GM21786 (cell line): ENCODE measurements at regions not wholly inside any gene's neighbourhood (a gene's known extent, or its start where the extent isn't known, plus 50 kb on each side); places are given as distances from the start of the nearest gene placed in this dataset.
"Not testable (repeated sequence)": the region's sequence is repeated elsewhere in the genome, so short reads cannot be mapped to it uniquely, and the experiment has no call there.

Experiments
- ATAC-seq: cut with Tn5 transposase; IDR thresholded peaks from one replicate; pipeline ENCODE4 v1.9.1; 2021; ENCODE audit not compliant: unreplicated experiment

DNA sequence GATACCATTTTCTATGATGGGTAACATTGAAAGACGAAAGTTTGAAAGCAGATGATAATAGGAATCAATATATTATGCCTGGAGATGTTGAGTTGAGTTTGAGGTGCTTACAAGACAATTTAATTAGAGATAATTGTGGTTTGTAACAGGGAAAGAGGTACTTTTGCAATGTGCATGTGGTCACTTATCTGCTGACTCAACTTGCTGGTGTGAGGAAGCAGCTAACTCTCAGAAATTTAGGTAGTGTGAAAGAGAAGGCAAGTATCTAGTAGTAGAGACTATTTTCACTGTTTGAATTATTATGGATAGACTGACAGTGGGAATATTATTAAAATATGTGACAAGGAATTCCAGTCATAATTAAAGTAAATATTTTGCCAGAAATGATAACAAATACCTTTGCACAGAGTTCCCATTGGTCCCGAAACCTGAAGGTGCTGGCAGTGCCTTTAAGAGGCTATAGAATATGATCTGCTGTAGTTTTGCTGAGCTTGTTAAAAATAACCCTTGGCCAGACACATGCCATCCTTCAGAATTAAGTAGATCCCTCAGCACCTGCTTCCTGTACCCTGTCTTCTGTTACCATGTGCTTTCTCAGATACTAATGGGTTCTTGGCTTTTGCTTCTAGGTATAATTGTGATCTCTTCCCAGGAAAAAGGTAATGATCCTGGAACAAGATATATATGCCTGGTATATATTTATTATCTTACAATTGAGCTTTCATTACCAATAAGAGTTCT lies 315.9 kb downstream of the BCHE start:
- no peak for ATAC-seq

DNA sequence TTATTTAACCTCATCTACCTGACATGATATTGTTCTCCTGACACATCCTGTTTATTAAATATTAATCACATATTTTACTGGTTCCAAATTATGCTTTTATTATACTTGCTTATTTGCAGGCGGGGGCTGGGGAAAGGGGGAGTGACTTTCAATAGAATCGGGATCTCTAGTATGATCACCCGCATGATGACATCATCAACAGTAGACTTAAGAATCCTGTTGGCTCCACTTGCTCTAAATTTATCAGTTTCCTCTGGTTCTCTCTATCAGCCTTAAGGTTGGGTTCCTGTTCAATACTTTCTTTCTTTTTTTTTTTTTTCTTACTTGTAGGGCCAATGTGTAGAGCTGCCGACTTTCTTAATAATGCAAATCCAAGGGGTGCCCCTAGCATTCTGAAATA lies 317.5 kb downstream of the BCHE start:
- ATAC-seq, result no peak

- no peak for ATAC-seq
Observed at GRCh38 chr3:165518346-165518745, 318.9 kb downstream of the BCHE start.

- no peak for ATAC-seq
Observed at GRCh38 chr3:165513715-165514701, 317.8 kb upstream of the SLITRK3 start.

GRCh38 chr3:165507576-165507975 lies 311.4 kb upstream of the SLITRK3 start:
- no peak for ATAC-seq

- ATAC-seq, result no peak
Observed at GRCh38 chr3:165507060-165507459, 310.9 kb upstream of the SLITRK3 start.

GRCh38 chr3:165505657-165506056 lies 309.5 kb upstream of the SLITRK3 start:
- no peak for ATAC-seq

- no peak for ATAC-seq
Observed at GRCh38 chr3:165504554-165504953, 308.4 kb upstream of the SLITRK3 start.

DNA sequence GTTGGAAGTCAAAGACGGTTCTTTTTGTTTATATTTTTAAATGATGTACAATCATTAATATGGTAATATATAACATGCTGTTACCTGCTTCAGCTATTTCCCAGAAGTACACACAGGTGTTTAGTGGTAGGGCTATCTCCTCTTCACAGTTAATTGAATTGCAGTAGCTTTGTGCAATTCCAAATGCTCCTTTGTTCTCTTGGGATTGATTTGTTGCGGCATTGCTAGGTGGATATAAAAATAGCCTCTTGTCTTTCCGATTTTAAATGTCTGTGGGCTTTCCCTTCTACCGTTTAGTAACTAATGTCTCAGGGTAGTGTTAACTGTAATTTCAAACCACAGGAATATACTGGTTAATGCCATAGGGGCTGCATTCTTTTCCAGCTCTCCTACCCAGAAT lies 307.6 kb upstream of the SLITRK3 start:
- no peak for ATAC-seq

DNA sequence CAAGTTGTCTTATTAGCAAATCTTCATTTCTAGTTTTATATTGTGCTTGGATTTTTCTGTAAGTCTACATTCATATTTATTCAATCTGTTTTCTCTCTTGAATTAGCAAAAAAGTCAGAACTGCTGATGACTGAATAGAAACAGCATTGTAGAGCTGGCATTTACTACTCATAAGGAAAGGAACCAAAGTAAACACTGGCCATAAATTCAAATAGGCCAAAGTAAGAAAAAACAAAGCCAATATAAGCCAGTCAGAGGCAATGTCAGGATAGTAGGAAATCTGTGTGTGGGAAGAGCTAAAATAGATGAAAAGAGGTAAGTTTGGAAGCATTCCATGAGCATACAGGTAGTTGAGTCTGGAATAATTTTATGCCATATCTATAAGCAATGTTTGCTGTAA lies 307.2 kb upstream of the SLITRK3 start:
- no peak for ATAC-seq

DNA sequence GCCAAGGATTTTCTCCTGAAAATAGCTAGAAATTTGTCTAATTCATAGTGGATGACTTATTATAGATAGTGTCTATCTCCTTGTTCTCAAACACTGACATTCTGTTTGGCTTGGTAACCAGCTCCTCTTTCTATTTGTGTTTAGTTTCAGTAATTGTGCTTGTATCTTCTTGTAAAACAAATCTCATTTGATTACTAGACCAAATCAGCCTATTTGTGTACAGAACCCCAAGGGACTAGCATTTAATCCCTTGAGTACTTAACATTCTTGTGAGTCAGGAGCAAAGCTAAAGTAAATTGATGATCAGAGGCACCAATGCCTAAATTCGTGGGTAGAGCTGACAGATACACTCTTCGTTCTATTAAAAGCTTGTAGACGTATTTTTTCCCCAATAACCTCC lies 306.5 kb upstream of the SLITRK3 start:
- ATAC-seq, result no peak

DNA sequence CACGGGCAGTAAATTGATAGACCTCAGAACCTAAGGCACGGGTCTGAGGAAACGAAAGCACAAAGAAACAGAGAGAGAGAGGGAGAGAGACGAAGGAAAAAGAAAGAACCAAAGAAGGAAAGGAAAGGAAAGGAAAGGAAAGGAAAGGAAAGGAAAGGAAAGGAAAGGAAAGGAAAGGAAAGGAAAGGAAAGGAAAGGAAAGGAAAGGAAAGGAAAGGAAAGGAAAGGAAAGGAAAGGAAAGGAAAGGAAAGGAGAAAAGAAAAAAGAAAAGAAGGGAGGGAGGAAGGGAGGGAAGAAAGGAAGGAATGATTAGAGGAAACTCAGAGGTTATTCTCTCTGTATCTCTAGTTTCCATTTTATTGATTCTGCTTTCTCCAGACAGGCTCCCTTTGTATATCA lies 302.6 kb upstream of the SLITRK3 start:
- not testable (repeated sequence) for ATAC-seq

DNA sequence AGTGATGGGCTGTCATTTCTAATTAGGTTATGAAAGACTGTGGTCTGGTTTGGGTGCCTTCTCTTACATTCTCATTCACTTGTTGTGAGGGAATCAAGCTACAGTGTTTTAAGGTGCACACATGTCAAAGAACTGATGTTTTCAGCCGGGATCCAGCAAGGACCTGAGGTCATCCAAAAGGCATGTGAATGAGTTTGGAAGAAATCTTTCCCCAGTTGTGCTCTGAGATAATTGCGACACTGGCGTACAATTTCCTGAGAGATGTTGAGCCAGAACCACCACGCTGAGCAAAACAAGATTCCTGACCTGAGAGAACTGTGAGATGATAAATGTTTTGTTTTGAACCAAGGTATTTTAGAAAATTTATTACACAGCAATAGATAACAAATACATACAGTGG lies 295.3 kb upstream of the SLITRK3 start:
- ATAC-seq, result no peak

DNA sequence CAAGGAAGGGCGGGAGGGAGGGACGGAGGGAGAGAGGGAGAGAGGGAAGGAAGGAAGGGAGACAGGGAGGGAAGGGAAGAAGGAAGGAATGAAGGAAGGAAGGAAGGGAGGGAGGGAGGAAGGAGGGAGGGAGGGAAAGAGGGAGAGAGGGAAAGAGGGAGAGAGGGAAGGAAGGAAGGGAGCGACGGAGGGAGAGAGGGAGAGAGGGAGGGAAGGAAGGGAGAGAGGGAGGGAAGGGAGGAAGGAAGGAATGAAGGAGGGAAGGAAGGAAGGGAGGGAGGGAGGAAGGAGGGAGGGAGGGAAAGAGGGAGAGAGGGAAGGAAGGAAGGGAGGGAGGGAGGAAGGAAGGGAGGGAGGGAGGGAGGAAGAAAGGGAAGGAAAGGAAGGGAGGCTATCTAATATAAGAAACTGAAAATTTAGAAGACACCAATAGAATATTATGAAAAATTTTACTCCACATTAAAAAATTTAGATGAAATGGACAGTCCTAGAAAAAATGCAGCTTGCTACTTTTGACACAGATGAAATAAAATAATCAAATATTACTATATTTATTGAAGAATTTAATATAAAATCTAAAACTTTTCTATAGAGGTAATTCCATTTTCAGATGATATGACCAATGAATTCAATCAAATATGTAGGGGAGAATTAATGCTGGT lies 280.3 kb upstream of the SLITRK3 start:
- ATAC-seq, result no peak

DNA sequence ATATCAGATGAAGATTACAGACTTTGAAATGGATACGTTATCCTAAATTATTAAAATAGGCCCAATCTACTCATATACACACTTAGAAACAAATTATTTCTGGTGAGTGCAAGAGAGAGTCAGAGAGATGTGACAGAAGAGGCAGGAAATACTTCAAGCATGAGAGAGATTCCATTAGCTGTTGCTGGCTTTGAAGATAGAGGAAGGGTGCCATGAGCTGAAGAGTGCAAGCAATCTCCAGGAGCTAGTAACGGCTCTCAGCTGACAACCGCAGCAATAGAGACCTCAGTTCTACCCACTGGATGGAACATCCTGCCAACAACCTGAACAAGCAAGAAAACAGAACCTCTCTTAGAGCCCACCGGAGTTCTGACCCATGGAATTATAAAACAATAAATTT lies 270.7 kb upstream of the SLITRK3 start:
- no peak for ATAC-seq

- ATAC-seq, result no peak
Observed at GRCh38 chr3:165464736-165465135, 268.6 kb upstream of the SLITRK3 start.

DNA sequence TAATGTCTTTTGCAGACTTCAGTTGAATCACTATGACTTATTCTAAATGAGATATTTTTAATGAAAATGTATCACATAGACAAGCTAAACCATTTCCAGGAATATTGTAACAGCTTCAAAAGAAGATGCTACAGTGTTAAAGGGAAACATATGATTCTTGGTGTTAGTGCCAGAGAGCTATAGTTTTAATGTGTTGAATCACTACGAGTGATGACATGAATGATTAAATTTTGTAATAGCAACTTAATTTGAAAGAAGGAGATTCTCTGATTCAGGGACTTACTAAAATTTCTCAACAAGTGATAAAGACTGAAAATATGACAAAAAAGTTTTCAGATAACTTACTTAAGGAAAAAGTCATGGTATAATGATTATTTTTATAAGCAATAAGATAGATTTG lies 267.3 kb upstream of the SLITRK3 start:
- no peak for ATAC-seq

DNA sequence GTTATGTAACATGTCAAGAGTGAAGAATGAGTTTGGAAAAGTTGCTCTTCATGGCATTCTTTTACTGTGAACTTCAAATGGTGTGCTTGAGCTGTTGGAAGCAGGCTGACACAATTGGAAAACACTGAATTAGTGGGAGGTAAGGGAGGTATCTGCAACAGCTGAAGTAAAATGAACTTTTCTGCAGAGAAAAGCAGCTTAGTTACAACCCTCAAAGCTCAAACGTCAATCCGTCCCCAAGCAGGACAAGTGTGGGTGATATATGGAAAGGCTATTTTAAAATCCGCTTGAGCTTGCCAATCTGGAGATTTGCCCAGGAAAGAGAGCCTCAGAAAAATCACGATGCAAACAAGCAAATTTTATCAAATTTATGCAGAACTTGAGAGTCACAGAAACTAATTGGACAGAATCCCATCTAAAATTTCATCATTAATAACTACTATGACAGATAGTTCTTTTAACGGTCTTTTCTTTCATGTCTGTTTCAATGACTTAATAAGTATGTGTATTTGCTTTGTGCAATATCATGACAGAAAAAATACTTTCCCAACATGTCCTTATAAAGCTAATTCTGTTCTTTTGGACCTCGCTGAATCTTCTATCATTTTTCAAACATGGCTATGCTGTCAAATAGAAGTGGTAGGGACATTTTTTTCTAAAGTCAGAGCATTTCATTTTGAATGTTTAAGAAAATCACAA lies 266.6 kb upstream of the SLITRK3 start:
- ATAC-seq, result no peak

- no peak for ATAC-seq
Observed at GRCh38 chr3:165459924-165460835, 264.0 kb upstream of the SLITRK3 start.

DNA sequence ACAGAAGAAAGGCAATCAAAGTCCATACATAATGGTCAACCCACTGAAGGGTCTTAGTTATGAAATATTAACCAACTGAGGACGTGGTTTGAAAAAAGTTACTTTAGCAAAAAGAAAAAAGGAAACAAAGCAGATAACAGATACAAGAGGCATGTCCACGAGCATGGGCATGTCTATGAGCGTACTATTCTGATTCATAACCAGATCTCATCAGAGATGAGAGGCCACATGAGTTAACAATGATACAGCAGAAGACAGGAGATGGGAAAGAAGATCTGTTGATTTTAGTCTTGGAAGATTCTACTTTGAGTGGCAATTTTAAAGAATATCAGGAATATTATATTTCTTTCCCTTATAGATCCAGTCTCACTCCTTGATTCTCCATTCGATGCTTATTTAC lies 262.9 kb upstream of the SLITRK3 start:
- no peak for ATAC-seq
